ENCODE measurements at regions not wholly inside any gene's neighbourhood (a gene's known extent, or its start where the extent isn't known, plus 50 kb on each side); places are given as distances from the start of the nearest gene placed in this dataset.
"Not testable (repeated sequence)": the region's sequence is repeated elsewhere in the genome, so short reads cannot be mapped to it uniquely, and the experiment has no call there.

DNA sequence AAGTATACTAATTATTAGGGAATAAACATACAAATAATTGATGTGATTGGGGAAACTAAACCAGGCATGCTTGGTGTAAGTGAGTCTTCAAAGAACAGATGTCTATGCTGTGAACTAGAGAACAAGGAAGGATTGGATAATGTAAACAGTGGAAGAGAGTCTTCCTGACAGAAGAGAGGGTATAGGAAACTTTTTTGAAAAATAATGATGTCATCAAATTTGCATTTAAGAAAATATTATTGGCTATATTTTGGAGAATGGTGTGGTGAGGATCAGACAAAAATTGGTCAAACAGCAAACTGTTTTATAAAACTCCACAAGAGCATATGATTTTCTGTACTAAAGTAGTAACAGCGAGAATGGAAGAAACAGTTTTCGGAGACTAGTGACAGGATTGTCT lies 537.7 kb downstream of the TRAM1L1 start:
- no peaks in the 10 kb centered on the region for H3K9me3 ChIP-seq
- H3K27ac ChIP-seq = no peak overlapping the region
- H3K27me3 ChIP-seq (replicated peaks; ENCODE audit: insufficient read depth) = no peaks in the 10 kb centered on the region
- H3K4me1 ChIP-seq (replicated peaks) = no peaks in the 10 kb centered on the region
- no peak overlapping the region for H3K4me3 ChIP-seq
- WGBS = 97% methylated on average over 2 of the region's 2 CpGs
- DNase-seq (ENCODE audit: low spot score) = no peak
- TF ChIP-seq POLR2AphosphoS5 (IDR thresholded peaks at IDR 0.05) (no peak), POLR2A (IDR thresholded peaks at IDR 0.05) (no peak)
- TF ChIP-seq, protein P1, sequence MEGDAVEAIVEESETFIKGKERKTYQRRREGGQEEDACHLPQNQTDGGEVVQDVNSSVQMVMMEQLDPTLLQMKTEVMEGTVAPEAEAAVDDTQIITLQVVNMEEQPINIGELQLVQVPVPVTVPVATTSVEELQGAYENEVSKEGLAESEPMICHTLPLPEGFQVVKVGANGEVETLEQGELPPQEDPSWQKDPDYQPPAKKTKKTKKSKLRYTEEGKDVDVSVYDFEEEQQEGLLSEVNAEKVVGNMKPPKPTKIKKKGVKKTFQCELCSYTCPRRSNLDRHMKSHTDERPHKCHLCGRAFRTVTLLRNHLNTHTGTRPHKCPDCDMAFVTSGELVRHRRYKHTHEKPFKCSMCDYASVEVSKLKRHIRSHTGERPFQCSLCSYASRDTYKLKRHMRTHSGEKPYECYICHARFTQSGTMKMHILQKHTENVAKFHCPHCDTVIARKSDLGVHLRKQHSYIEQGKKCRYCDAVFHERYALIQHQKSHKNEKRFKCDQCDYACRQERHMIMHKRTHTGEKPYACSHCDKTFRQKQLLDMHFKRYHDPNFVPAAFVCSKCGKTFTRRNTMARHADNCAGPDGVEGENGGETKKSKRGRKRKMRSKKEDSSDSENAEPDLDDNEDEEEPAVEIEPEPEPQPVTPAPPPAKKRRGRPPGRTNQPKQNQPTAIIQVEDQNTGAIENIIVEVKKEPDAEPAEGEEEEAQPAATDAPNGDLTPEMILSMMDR (IDR thresholded peaks at IDR 0.05) = no peak
- H3K36me3 ChIP-seq = no peaks in the 10 kb centered on the region
- intact Hi-C loops (cut with DNase I) = no loop called here

DNA sequence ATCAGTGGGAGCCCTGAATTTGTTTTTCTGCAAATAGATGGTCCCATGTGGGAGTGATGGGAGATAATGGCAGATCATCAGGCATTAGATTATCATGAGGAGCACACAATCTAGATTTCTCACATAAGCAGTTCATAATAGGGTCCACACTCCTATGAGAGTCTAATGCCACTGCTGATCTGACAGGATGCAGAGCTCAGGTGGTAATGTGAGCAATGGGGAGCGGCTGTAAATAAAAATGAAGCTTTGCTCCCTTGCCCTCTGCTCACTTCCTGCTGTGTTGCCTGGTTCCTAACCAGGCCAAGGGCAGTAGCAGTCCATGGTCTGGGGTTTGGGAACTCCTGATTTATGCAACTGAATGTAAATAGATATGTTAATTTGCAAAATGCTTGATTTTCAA lies 538.6 kb downstream of the TRAM1L1 start:
- intact Hi-C loops (cut with DNase I) = no loop called here
- no peak overlapping the region for H3K4me3 ChIP-seq
- H3K27me3 ChIP-seq (replicated peaks; ENCODE audit: insufficient read depth) = no peaks in the 10 kb centered on the region
- H3K36me3 ChIP-seq = no peaks in the 10 kb centered on the region
- TF ChIP-seq, protein P1 (IDR thresholded peaks at IDR 0.05) = no peak
- TF ChIP-seq POLR2A (IDR thresholded peaks at IDR 0.05) = no peak
- no peak for TF ChIP-seq POLR2AphosphoS5 (IDR thresholded peaks at IDR 0.05)
- no peak for DNase-seq (ENCODE audit: low spot score)
- H3K27ac ChIP-seq = no peak overlapping the region
- no peaks in the 10 kb centered on the region for H3K9me3 ChIP-seq
- WGBS = 88% methylated on average over 1 of the region's 1 CpG
- H3K4me1 ChIP-seq (replicated peaks) = no peaks in the 10 kb centered on the region

DNA sequence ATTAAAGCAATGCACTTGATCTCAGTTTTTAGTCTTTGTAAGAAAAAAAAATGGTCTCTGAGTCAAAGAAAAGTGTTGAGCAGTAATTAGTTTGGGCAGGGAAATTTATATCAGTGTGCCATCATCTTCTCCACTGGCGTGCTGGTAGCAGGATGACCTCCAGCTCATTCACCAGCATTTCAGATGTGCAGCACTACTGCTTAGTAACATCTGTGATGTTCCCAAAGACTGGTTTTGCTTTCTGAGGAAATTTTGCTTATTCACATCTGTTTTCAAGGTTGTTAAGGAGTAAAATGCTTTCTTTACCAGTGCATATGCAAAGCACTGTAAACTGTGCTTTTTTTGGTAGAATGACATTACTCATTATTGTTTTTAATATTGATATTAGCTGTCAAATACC lies 540.4 kb downstream of the TRAM1L1 start:
- DNase-seq (ENCODE audit: low spot score) = no peak
- Histone ChIP-seq H3K27ac (no peak overlapping the region), H3K4me1 (replicated peaks) (no peaks in the 10 kb centered on the region), H3K36me3 (no peaks in the 10 kb centered on the region), H3K4me3 (no peak overlapping the region), H3K9me3 (no peaks in the 10 kb centered on the region), H3K27me3 (replicated peaks; ENCODE audit: insufficient read depth) (no peaks in the 10 kb centered on the region)
- intact Hi-C loops (cut with DNase I) = no loop called here
- TF ChIP-seq, protein P1 (IDR thresholded peaks at IDR 0.05) = no peak
- no peak for TF ChIP-seq POLR2A (IDR thresholded peaks at IDR 0.05)
- no peak for TF ChIP-seq POLR2AphosphoS5 (IDR thresholded peaks at IDR 0.05)
- WGBS = 79% methylated on average over 1 of the region's 1 CpG

DNA sequence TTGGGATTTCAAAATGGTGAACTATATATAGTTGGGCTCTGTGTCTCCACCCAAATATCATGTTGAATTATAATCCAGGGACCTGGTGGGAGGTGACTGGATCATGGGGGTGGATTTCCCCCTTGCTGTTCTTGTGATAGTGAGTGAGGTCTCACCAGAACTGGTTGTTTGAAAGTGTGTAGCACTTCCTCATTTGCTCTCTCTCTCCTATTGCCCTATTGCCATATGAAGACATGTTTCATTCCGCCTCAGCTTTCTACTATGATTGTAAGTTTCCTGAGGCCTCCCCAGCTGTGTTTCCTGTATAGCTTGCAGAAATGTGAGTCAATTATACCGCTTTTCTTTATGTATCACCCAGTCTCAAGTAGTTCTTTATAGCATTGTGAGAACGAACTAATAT lies 545.6 kb downstream of the TRAM1L1 start:
- no peak overlapping the region for H3K4me3 ChIP-seq
- H3K4me1 ChIP-seq (replicated peaks) = no peaks in the 10 kb centered on the region
- no peak overlapping the region for H3K27ac ChIP-seq
- no peaks in the 10 kb centered on the region for H3K36me3 ChIP-seq
- H3K9me3 ChIP-seq = no peaks in the 10 kb centered on the region
- intact Hi-C loops (cut with DNase I) = no loop called here
- 82% methylated on average over 3 of the region's 3 CpGs for WGBS
- TF ChIP-seq POLR2A (IDR thresholded peaks at IDR 0.05) = no peak
- no peak for TF ChIP-seq POLR2AphosphoS5 (IDR thresholded peaks at IDR 0.05)
- H3K27me3 ChIP-seq (replicated peaks; ENCODE audit: insufficient read depth) = no peaks in the 10 kb centered on the region
- no peak for DNase-seq (ENCODE audit: low spot score)

DNA sequence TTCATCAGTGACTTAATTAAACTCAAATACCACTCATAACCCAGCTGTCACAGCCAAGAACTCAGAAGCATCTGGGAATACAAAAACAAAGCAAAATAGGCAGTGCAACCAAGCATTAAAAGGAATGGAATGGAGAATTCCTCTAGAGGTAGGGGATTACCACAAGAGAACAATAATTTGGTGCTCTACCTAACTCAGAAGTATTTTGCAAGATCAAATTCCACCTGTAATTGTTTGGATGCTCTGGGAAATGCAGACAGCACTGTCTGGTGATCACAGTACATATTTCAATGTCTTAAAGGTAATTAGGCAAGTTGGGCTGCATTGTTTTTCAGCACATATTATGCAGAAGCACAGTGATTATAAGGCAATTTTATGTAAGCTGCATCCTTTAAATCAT lies 547.5 kb downstream of the TRAM1L1 start:
- intact Hi-C loops (cut with DNase I) = no loop called here
- no peak for DNase-seq (ENCODE audit: low spot score)
- TF ChIP-seq POLR2AphosphoS5 (IDR thresholded peaks at IDR 0.05) = no peak
- TF ChIP-seq, protein P1 (IDR thresholded peaks at IDR 0.05) = no peak
- TF ChIP-seq POLR2A (IDR thresholded peaks at IDR 0.05) = no peak
- Histone ChIP-seq H3K27ac (no peak overlapping the region), H3K4me3 (no peak overlapping the region), H3K36me3 (no peaks in the 10 kb centered on the region), H3K9me3 (no peaks in the 10 kb centered on the region), H3K27me3 (replicated peaks; ENCODE audit: insufficient read depth) (no peaks in the 10 kb centered on the region), H3K4me1 (replicated peaks) (no peaks in the 10 kb centered on the region)

DNA sequence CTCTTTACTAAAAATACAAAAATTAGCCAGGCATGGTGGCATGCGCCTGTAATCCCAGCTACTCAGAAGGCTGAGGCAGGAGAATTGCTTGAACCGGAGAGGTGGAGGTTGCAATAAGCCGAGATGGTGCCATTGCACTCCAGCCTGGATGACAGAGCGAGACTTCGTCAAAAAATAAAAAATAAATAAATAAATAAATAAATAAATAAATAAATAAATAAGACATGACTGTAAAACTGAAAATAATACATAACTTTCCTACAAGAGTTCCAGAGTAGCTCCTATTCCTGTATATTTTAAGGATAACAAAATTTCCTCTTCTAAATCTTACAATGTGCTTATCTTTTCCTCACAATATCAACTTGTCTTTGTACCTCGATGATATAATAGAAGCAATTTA lies 549.4 kb downstream of the TRAM1L1 start:
- intact Hi-C loops (cut with DNase I); H3K4me3 ChIP-seq; H3K27ac ChIP-seq; H3K4me1 ChIP-seq (replicated peaks); DNase-seq (ENCODE audit: low spot score); H3K27me3 ChIP-seq (replicated peaks; ENCODE audit: insufficient read depth); H3K36me3 ChIP-seq; H3K9me3 ChIP-seq: not testable (repeated sequence)
- 88% methylated on average over 6 of the region's 6 CpGs for WGBS
